GM12892 (cell line): ENCODE measurements at regions not wholly inside any gene's neighbourhood (a gene's known extent, or its start where the extent isn't known, plus 50 kb on each side); places are given as distances from the start of the nearest gene placed in this dataset.

Experiments
- POLR2A ChIP-seq: IDR thresholded peaks from 2 replicates; pipeline ENCODE4 v1.6.1; 2011; ENCODE audit warnings: low read depth, low read length, control low read depth
- TAF1 ChIP-seq: IDR thresholded peaks from 2 replicates; pipeline ENCODE4 v1.6.1; 2011; ENCODE audit warnings: low read depth, mild to moderate bottlenecking, control low read depth, low read length, borderline replicate concordance

DNA sequence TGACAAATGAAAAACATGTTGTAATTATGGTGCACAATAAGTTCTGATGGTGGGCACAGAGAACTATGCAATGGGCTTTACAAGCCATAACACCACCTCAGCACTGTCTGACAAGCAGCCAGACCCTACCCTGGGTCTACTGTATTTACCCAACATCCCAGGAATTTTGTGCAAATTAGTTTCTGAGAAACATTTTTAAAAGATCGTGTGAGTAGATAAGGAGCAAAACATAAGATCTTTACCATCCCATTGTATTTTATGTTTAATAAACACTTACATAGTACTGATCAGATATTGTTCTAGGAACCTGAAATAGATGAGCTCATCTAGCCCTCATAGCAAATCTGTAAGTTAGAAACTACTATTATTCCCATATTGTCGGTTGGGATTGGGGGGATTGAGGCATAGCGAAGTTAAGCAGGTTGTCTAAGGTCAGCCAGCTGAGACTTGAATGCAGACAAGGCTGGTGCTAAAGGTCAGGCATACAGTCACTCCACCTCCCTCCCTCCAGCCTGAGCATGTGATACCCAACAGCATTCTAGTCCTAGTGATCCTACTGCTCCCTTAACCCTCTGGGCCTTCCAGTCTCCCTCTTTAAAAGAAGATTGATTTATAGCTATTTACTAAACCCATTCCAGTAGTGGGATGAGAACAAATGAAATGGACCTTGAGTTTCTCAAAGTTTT, 67.4 kb upstream of the STAM2 start:
- TF ChIP-seq POLR2A (no peak), TAF1 (no peak)
